ENCODE measurements at regions not wholly inside any gene's neighbourhood (a gene's known extent, or its start where the extent isn't known, plus 50 kb on each side); places are given as distances from the start of the nearest gene placed in this dataset.

DNA sequence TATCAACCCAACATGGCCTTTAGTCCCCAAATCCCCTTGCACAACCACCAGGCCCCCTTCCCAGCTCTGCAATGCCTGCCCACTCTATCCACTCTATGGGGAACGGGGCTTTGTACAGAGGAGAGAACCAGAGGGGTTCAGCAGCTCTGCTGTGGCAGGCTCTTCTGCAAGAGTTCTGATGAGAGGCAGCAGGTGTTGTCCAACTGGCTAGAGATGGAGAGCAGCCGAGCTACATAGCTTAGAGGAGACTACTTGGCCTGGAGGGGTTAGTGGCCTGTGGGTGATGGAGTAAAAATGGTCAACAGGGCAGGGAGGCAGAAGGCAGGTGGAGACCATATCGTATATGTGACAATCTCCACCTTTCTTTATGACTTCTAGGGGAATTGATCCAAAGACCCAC lies 103.0 kb downstream of the QPCT start:
- intact Hi-C loops (cut with micrococcal nuclease; ENCODE audit: unreplicated experiment): no loop called here
- TF ChIP-seq EZH2phosphoT487 (IDR thresholded peaks at IDR 0.05; ENCODE audit: borderline replicate concordance, low read depth, low read length): no peak
- no TSS peak for BruUV-seq (replicated peaks)
- Histone ChIP-seq H3K4me2 (ENCODE audit: low read length) (no peak overlapping the region), H3K4me3 (ENCODE audit: low read depth, low read length, poor library complexity, severe bottlenecking) (no peak overlapping the region), H3K9me3 (ENCODE audit: low read length) (no peaks in the 10 kb centered on the region), H3K27ac (ENCODE audit: low read depth, low read length, poor library complexity, severe bottlenecking) (no peak overlapping the region), H3K79me2 (ENCODE audit: insufficient read depth, low read depth, low read length) (no peaks in the 10 kb centered on the region), H4K20me1 (ENCODE audit: insufficient read depth, low read length) (no peaks in the 10 kb centered on the region), H3K4me1 (ENCODE audit: insufficient read depth, low read length, poor library complexity, severe bottlenecking) (no peaks in the 10 kb centered on the region), H3K36me3 (ENCODE audit: insufficient read depth, low read length) (no peaks in the 10 kb centered on the region), H2AFZ (ENCODE audit: low read length) (no peak overlapping the region), H3K9me2 (ENCODE audit: insufficient read depth, low read length) (no peaks in the 10 kb centered on the region)
- DNase-seq (ENCODE audit: low spot score): no peak
- CTCF ChIA-PET (ENCODE audit: unreplicated experiment): no interaction called here
- POLR2A ChIA-PET: no interaction called here

DNA sequence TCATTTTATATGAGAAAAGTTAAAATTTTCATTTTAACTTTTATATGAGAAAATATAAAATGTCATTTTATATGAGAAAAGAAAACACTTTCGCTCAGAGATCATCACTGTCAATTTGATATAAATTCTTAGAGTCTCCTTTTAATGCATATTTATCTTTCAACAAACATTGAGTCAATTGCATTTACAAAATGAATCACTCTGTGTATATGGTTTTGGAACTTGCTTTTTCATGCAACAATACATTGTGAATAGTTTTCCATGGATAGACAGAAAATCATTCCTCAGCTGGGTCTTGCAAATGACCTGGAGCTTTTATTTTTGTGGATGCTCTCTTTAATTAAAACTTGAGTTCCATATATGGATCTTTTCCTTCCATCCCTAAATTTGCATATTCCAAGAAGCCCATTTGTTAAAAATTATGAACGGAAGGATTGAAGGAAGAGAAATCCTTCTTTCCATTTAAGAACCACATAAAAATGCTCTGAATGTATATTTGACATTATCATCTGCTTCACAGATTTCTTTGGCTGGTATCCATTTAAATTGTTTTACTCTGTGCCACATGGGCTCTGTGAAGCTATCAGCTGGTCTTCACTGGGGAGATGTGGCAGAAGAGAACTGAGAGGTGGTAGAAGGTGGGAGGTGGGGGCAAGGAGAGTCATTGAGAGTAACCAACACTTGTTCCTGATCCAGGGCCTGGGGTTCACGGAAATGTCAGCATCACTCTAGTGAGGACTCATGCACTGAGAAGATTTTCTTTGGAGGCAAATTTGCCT lies 104.1 kb downstream of the QPCT start:
- Histone ChIP-seq H3K9me3 (ENCODE audit: low read length) (no peaks in the 10 kb centered on the region), H4K20me1 (ENCODE audit: insufficient read depth, low read length) (no peaks in the 10 kb centered on the region), H3K4me2 (ENCODE audit: low read length) (no peak overlapping the region), H3K36me3 (ENCODE audit: insufficient read depth, low read length) (no peaks in the 10 kb centered on the region), H3K4me3 (ENCODE audit: low read depth, low read length, poor library complexity, severe bottlenecking) (no peak overlapping the region), H3K27ac (ENCODE audit: low read depth, low read length, poor library complexity, severe bottlenecking) (no peak overlapping the region), H2AFZ (ENCODE audit: low read length) (no peak overlapping the region), H3K79me2 (ENCODE audit: insufficient read depth, low read depth, low read length) (no peaks in the 10 kb centered on the region), H3K9me2 (ENCODE audit: insufficient read depth, low read length) (no peaks in the 10 kb centered on the region), H3K4me1 (ENCODE audit: insufficient read depth, low read length, poor library complexity, severe bottlenecking) (no peaks in the 10 kb centered on the region)
- ChIA-PET POLR2A (no interaction called here), CTCF (ENCODE audit: unreplicated experiment) (no interaction called here)
- intact Hi-C loops (cut with micrococcal nuclease; ENCODE audit: unreplicated experiment): no loop called here
- no TSS peak for BruUV-seq (replicated peaks)
- TF ChIP-seq, protein P1, sequence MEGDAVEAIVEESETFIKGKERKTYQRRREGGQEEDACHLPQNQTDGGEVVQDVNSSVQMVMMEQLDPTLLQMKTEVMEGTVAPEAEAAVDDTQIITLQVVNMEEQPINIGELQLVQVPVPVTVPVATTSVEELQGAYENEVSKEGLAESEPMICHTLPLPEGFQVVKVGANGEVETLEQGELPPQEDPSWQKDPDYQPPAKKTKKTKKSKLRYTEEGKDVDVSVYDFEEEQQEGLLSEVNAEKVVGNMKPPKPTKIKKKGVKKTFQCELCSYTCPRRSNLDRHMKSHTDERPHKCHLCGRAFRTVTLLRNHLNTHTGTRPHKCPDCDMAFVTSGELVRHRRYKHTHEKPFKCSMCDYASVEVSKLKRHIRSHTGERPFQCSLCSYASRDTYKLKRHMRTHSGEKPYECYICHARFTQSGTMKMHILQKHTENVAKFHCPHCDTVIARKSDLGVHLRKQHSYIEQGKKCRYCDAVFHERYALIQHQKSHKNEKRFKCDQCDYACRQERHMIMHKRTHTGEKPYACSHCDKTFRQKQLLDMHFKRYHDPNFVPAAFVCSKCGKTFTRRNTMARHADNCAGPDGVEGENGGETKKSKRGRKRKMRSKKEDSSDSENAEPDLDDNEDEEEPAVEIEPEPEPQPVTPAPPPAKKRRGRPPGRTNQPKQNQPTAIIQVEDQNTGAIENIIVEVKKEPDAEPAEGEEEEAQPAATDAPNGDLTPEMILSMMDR (conservative IDR thresholded peaks at IDR 0.05; ENCODE audit: low read length): no peak
- DNase-seq (ENCODE audit: low spot score): no peak

DNA sequence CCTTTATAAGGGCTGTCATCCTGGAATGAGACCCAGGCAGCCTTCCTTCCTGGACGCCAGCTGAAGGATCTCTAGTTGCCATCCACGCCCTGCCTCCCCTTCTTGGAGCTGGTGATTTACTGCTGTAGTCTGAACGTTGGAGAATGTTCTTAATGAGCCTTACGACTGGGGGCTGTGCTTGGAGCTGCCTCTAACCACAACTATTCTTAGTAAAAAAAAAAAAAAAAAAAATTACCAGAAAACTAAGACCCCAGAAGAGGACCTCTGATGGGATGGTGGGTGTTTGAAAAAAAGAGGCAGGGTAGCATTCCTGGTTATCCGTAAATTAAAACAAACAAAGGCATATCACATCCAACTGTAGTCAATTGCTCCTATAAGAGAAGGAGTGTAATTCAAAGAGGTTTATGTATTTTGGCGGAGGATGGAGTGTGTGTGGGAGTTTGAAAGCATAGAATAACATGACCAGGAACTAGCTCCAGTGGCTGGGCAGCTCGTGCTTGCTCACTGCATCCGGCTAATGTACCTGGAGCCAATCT lies 105.4 kb downstream of the QPCT start:
- no peak overlapping the region for H3K4me2 ChIP-seq (ENCODE audit: low read length)
- no TSS peak for BruUV-seq (replicated peaks)
- CTCF ChIA-PET (ENCODE audit: unreplicated experiment): no interaction called here

More for the DNA sequence above, 105.4 kb downstream of the QPCT start:
- POLR2A ChIA-PET: interaction anchor here (0.6 to 0.7 kb wide), 3 partner anchors 59 to 427 kb away, joined by 3 to 8 read pairs (median 3); no protein-coding TSS in a partner anchor
- Histone ChIP-seq H3K36me3 (ENCODE audit: insufficient read depth, low read length) (no peaks in the 10 kb centered on the region), H3K9me3 (ENCODE audit: low read length) (no peaks in the 10 kb centered on the region), H3K4me1 (ENCODE audit: insufficient read depth, low read length, poor library complexity, severe bottlenecking) (no peaks in the 10 kb centered on the region), H3K9me2 (ENCODE audit: insufficient read depth, low read length) (no peaks in the 10 kb centered on the region), H3K79me2 (ENCODE audit: insufficient read depth, low read depth, low read length) (no peaks in the 10 kb centered on the region), H2AFZ (ENCODE audit: low read length) (0 out of 2 replicates have a peak overlapping the region, but pooled peaks have one; percentile 7), H4K20me1 (ENCODE audit: insufficient read depth, low read length) (no peaks in the 10 kb centered on the region), H3K4me3 (ENCODE audit: low read depth, low read length, poor library complexity, severe bottlenecking) (no peak overlapping the region), H3K27ac (ENCODE audit: low read depth, low read length, poor library complexity, severe bottlenecking) (no peak overlapping the region)
- no peak for DNase-seq (ENCODE audit: low spot score)
- intact Hi-C loops (cut with micrococcal nuclease; ENCODE audit: unreplicated experiment): no loop called here
- TF ChIP-seq EZH2phosphoT487 (IDR thresholded peaks at IDR 0.05; ENCODE audit: borderline replicate concordance, low read depth, low read length): no peak
